ENCODE measurements at regions not wholly inside any gene's neighbourhood (a gene's known extent, or its start where the extent isn't known, plus 50 kb on each side); places are given as distances from the start of the nearest gene placed in this dataset.

DNA sequence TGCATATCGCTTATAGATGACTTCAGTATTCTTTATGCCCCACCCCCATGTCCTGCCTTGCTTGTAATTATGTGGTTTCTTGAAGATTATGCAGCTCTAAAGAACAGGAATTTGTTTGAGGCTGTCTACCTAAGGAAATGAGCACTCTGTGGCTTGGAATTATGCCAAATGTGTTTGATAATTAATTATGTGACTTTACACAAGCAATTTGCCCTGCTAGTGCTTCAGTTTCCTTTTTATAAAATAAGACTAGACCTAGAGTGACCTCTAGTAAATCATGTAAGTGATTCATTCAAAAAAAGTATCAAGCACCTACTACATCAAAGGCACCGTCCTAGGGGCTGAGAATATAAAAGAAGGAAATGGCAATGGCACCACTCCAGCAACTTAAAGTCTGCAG lies 491.5 kb upstream of the KIRREL3 start:
- no peak overlapping the region for H3K9ac ChIP-seq (ENCODE audit: low read length)
- no peak overlapping the region for H3K4me3 ChIP-seq (ENCODE audit: insufficient read depth, low read depth, low read length)
- H4K20me1 ChIP-seq (ENCODE audit: insufficient read depth, low read length) = no peaks in the 10 kb centered on the region
- no peak overlapping the region for H3K4me3 Mint-ChIP-seq (ENCODE audit: unreplicated experiment)
- no peaks in the 10 kb centered on the region for H3K4me1 ChIP-seq (ENCODE audit: insufficient read depth, low read length)
- no peaks in the 10 kb centered on the region for H3K4me1 Mint-ChIP-seq (ENCODE audit: low read depth, unreplicated experiment)
- H3K79me2 ChIP-seq (ENCODE audit: insufficient read depth, low read length) = no peaks in the 10 kb centered on the region
- H3K9me3 ChIP-seq (ENCODE audit: insufficient read depth, low read depth, low read length) = no peaks in the 10 kb centered on the region
- peaks cover 9% of the 10 kb centered on the region for H3K9me3 Mint-ChIP-seq (ENCODE audit: unreplicated experiment)
- no peak overlapping the region for H3K27ac Mint-ChIP-seq (ENCODE audit: unreplicated experiment)
- FAIRE-seq = no peak
- no peak overlapping the region for H3K4me2 ChIP-seq (ENCODE audit: low read length)
- no peaks in the 10 kb centered on the region for H3K36me3 Mint-ChIP-seq (ENCODE audit: low read depth, unreplicated experiment)
- peaks cover 4% of the 10 kb centered on the region for H3K27me3 Mint-ChIP-seq (ENCODE audit: low read depth, unreplicated experiment)
- peak; percentile 74 for DNase-seq (ENCODE audit: low read depth)
- no peaks in the 10 kb centered on the region for H3K36me3 ChIP-seq (ENCODE audit: insufficient read depth, low read length)
- TF ChIP-seq EZH2 (IDR thresholded peaks at IDR 0.05; ENCODE audit: insufficient read depth, low read length) = no peak
- no peak for TF ChIP-seq CTCF (IDR thresholded peaks at IDR 0.05; ENCODE audit: insufficient read depth, low read depth, low read length)
- H2AFZ ChIP-seq (ENCODE audit: low read depth, low read length) = no peak overlapping the region
- H3K27me3 ChIP-seq (ENCODE audit: insufficient read depth, low read length) = no peaks in the 10 kb centered on the region
- H3K27ac ChIP-seq (ENCODE audit: low read depth, low read length) = no peak overlapping the region

- H3K27ac Mint-ChIP-seq (ENCODE audit: unreplicated experiment) = no peak overlapping the region
- Histone ChIP-seq H3K4me3 (ENCODE audit: insufficient read depth, low read depth, low read length) (no peak overlapping the region), H3K27ac (ENCODE audit: low read depth, low read length) (no peak overlapping the region), H3K4me1 (ENCODE audit: insufficient read depth, low read length) (no peaks in the 10 kb centered on the region), H2AFZ (ENCODE audit: low read depth, low read length) (no peak overlapping the region), H4K20me1 (ENCODE audit: insufficient read depth, low read length) (no peaks in the 10 kb centered on the region), H3K36me3 (ENCODE audit: insufficient read depth, low read length) (no peaks in the 10 kb centered on the region), H3K9ac (ENCODE audit: low read length) (no peak overlapping the region), H3K27me3 (ENCODE audit: insufficient read depth, low read length) (no peaks in the 10 kb centered on the region), H3K4me2 (ENCODE audit: low read length) (no peak overlapping the region), H3K9me3 (ENCODE audit: insufficient read depth, low read depth, low read length) (no peaks in the 10 kb centered on the region), H3K79me2 (ENCODE audit: insufficient read depth, low read length) (no peaks in the 10 kb centered on the region)
- DNase-seq (ENCODE audit: low read depth) = peak; percentile 22
- no peaks in the 10 kb centered on the region for H3K36me3 Mint-ChIP-seq (ENCODE audit: low read depth, unreplicated experiment)
- no peak for FAIRE-seq
- H3K9me3 Mint-ChIP-seq (ENCODE audit: unreplicated experiment) = peaks cover 9% of the 10 kb centered on the region
- no peaks in the 10 kb centered on the region for H3K4me1 Mint-ChIP-seq (ENCODE audit: low read depth, unreplicated experiment)
- no peak overlapping the region for H3K4me3 Mint-ChIP-seq (ENCODE audit: unreplicated experiment)
- peaks cover 4% of the 10 kb centered on the region for H3K27me3 Mint-ChIP-seq (ENCODE audit: low read depth, unreplicated experiment)
- TF ChIP-seq EZH2 (IDR thresholded peaks at IDR 0.05; ENCODE audit: insufficient read depth, low read length) = no peak
- TF ChIP-seq CTCF (IDR thresholded peaks at IDR 0.05; ENCODE audit: insufficient read depth, low read depth, low read length) = no peak
Measured at GRCh38 chr11:127491589-127491988, 491.0 kb upstream of the KIRREL3 start.

GRCh38 chr11:127490896-127491295 lies 490.3 kb upstream of the KIRREL3 start:
- Mint-ChIP-seq H3K36me3 (ENCODE audit: low read depth, unreplicated experiment) (no peaks in the 10 kb centered on the region), H3K27me3 (ENCODE audit: low read depth, unreplicated experiment) (peaks cover 4% of the 10 kb centered on the region), H3K4me3 (ENCODE audit: unreplicated experiment) (no peak overlapping the region), H3K4me1 (ENCODE audit: low read depth, unreplicated experiment) (no peaks in the 10 kb centered on the region), H3K27ac (ENCODE audit: unreplicated experiment) (no peak overlapping the region), H3K9me3 (ENCODE audit: unreplicated experiment) (peaks cover 9% of the 10 kb centered on the region)
- H3K9ac ChIP-seq (ENCODE audit: low read length) = no peak overlapping the region
- H2AFZ ChIP-seq (ENCODE audit: low read depth, low read length) = no peak overlapping the region
- no peak for TF ChIP-seq CTCF (IDR thresholded peaks at IDR 0.05; ENCODE audit: insufficient read depth, low read depth, low read length)
- TF ChIP-seq EZH2 (IDR thresholded peaks at IDR 0.05; ENCODE audit: insufficient read depth, low read length) = no peak
- FAIRE-seq (no peak), DNase-seq (ENCODE audit: low read depth) (no peak)
- no peaks in the 10 kb centered on the region for H3K79me2 ChIP-seq (ENCODE audit: insufficient read depth, low read length)
- no peaks in the 10 kb centered on the region for H3K9me3 ChIP-seq (ENCODE audit: insufficient read depth, low read depth, low read length)
- H3K4me1 ChIP-seq (ENCODE audit: insufficient read depth, low read length) = no peaks in the 10 kb centered on the region
- no peaks in the 10 kb centered on the region for H3K36me3 ChIP-seq (ENCODE audit: insufficient read depth, low read length)
- H3K4me2 ChIP-seq (ENCODE audit: low read length) = no peak overlapping the region
- no peaks in the 10 kb centered on the region for H3K27me3 ChIP-seq (ENCODE audit: insufficient read depth, low read length)
- H4K20me1 ChIP-seq (ENCODE audit: insufficient read depth, low read length) = no peaks in the 10 kb centered on the region
- H3K27ac ChIP-seq (ENCODE audit: low read depth, low read length) = no peak overlapping the region
- no peak overlapping the region for H3K4me3 ChIP-seq (ENCODE audit: insufficient read depth, low read depth, low read length)

Data from astrocyte (in vitro differentiated cells and primary cell).